SK-N-SH treated with all-trans-retinoic acid at 6 μM for 48 hours (cell line): ENCODE measurements at regions not wholly inside any gene's neighbourhood (a gene's known extent, or its start where the extent isn't known, plus 50 kb on each side); places are given as distances from the start of the nearest gene placed in this dataset.

Source experiments
- ATAC-seq: fragments of 200-7000 bp; cut with Tn5 transposase; 3 replicates; pipeline ENCODE4 v1.9.1; 2020; ENCODE audit warnings: mild to moderate bottlenecking, moderate library complexity
- ARNTL ChIP-seq: fragments of 450-650 bp; formaldehyde crosslinking; IDR thresholded peaks from 2 replicates; pipeline ENCODE4 v1.5.0; 2020; ENCODE audit warnings: low read depth, mild to moderate bottlenecking, moderate library complexity, borderline replicate concordance
- BACH2 ChIP-seq: fragments of 250-450 bp; sonication (Bioruptor Pico); IDR thresholded peaks from 2 replicates; pipeline ENCODE4 v1.9.0; 2021; ENCODE audit warnings: mild to moderate bottlenecking, borderline replicate concordance
- CSDC2 ChIP-seq: fragments of 250-450 bp; sonication (Bioruptor Pico); IDR thresholded peaks from 2 replicates; pipeline ENCODE4 v1.5.0; 2020; ENCODE audit warnings: mild to moderate bottlenecking, moderate library complexity
- ESRRG ChIP-seq: fragments of 250-450 bp; sonication (Bioruptor Pico); IDR thresholded peaks from 2 replicates; pipeline ENCODE4 v1.6.1; 2021; ENCODE audit warnings: mild to moderate bottlenecking
- GLIS3 ChIP-seq: fragments of 250-450 bp; sonication (Bioruptor Pico); IDR thresholded peaks from 2 replicates; pipeline ENCODE4 v1.5.0; 2020; ENCODE audit warnings: mild to moderate bottlenecking, moderate library complexity
- ISL1 ChIP-seq: fragments of 250-450 bp; sonication (Bioruptor Pico); IDR thresholded peaks from 2 replicates; pipeline ENCODE4 v2.1.2; 2022; ENCODE audit warnings: mild to moderate bottlenecking, moderate library complexity
- OSR1 ChIP-seq: fragments of 250-450 bp; sonication (Bioruptor Pico); IDR thresholded peaks from 2 replicates; pipeline ENCODE4 v1.8.0; 2022; ENCODE audit warnings: moderate library complexity, mild to moderate bottlenecking, inconsistent platforms
- PPARA ChIP-seq: fragments of 250-450 bp; sonication (Bioruptor Pico); IDR thresholded peaks from 2 replicates; pipeline ENCODE4 v1.5.0; 2020; ENCODE audit warnings: mild to moderate bottlenecking, borderline replicate concordance
- RARB ChIP-seq: fragments of 250-450 bp; sonication (Bioruptor Pico); IDR thresholded peaks from 2 replicates; pipeline ENCODE4 v1.8.0; 2021; ENCODE audit warnings: mild to moderate bottlenecking, moderate library complexity
- SNAI2 ChIP-seq: fragments of 250-450 bp; sonication (Bioruptor Pico); IDR thresholded peaks from 2 replicates; pipeline ENCODE4 v1.5.0; 2020; ENCODE audit warnings: mild to moderate bottlenecking, moderate library complexity
- TCF4 ChIP-seq: fragments of 250-450 bp; sonication (Bioruptor Pico); IDR thresholded peaks from 2 replicates; pipeline ENCODE4 v1.8.0; 2021; ENCODE audit warnings: mild to moderate bottlenecking, moderate library complexity, borderline replicate concordance
- TOX ChIP-seq: fragments of 250-450 bp; sonication (Bioruptor Pico); IDR thresholded peaks from 2 replicates; pipeline ENCODE4 v1.8.0; 2021; ENCODE audit warnings: mild to moderate bottlenecking, moderate library complexity, borderline replicate concordance
- ZC3H10 ChIP-seq: fragments of 250-450 bp; sonication (Bioruptor Pico); IDR thresholded peaks from 2 replicates; pipeline ENCODE4 v1.5.1; 2021; ENCODE audit warnings: mild to moderate bottlenecking, moderate library complexity
- ZFP3 ChIP-seq: fragments of 250-450 bp; sonication (Bioruptor Pico); IDR thresholded peaks from 2 replicates; pipeline ENCODE4 v1.5.0; 2020; ENCODE audit warnings: mild to moderate bottlenecking, moderate library complexity
- ZFP30 ChIP-seq: fragments of 450-650 bp; formaldehyde crosslinking; IDR thresholded peaks from 2 replicates; pipeline ENCODE4 v1.5.0; 2022; ENCODE audit warnings: mild to moderate bottlenecking, moderate library complexity
- ZNF565 ChIP-seq: fragments of 450-650 bp; formaldehyde crosslinking; conservative IDR thresholded peaks from 2 replicates; pipeline ENCODE4 v1.5.0; 2020; ENCODE audit warnings: low read depth, mild to moderate bottlenecking, moderate library complexity
- ZNF8 ChIP-seq: fragments of 450-650 bp; formaldehyde crosslinking; IDR thresholded peaks from 2 replicates; pipeline ENCODE4 v1.5.0; 2020; ENCODE audit warnings: mild to moderate bottlenecking, moderate library complexity
- TF ChIP-seq, protein P1 (sequence below): fragments of 250-450 bp; sonication (Bioruptor Pico); IDR thresholded peaks from 2 replicates; pipeline ENCODE4 v1.5.1; 2021; ENCODE audit warnings: mild to moderate bottlenecking, moderate library complexity
- TF ChIP-seq, protein P2 (sequence below): fragments of 250-450 bp; sonication (Bioruptor Pico); IDR thresholded peaks from 2 replicates; pipeline ENCODE4 v1.8.0; 2020; ENCODE audit warnings: mild to moderate bottlenecking, moderate library complexity, borderline replicate concordance
- TF ChIP-seq, protein P3 (sequence below): fragments of 250-450 bp; sonication (Bioruptor Pico); IDR thresholded peaks from 2 replicates; pipeline ENCODE4 v1.5.1; 2020; ENCODE audit warnings: low read depth, mild to moderate bottlenecking, moderate library complexity
- TF ChIP-seq, protein P4 (sequence below): fragments of 250-450 bp; sonication (Bioruptor Pico); IDR thresholded peaks from 2 replicates; pipeline ENCODE4 v1.5.0; 2020; ENCODE audit warnings: mild to moderate bottlenecking, moderate library complexity

DNA sequence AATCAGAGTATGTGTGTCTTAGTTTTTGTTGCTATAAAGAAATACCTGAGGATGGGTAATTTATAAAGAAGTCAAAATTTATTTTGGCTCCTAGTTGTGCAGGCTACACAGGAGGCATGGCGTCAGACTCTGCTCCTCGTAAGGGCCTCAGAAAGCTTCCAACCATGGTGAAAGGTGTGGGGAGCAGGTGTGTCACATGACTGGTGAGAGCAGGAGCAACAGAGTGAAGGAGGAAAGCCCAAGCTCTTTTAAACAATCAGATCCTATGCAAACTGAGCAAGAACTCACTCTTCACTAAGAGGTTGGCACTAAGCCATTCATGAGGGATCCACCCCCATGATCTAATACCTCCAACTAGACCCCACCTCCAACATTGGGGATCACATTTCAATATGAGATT lies 1524.3 kb downstream of the HACE1 start:
- TF ChIP-seq, protein P1, sequence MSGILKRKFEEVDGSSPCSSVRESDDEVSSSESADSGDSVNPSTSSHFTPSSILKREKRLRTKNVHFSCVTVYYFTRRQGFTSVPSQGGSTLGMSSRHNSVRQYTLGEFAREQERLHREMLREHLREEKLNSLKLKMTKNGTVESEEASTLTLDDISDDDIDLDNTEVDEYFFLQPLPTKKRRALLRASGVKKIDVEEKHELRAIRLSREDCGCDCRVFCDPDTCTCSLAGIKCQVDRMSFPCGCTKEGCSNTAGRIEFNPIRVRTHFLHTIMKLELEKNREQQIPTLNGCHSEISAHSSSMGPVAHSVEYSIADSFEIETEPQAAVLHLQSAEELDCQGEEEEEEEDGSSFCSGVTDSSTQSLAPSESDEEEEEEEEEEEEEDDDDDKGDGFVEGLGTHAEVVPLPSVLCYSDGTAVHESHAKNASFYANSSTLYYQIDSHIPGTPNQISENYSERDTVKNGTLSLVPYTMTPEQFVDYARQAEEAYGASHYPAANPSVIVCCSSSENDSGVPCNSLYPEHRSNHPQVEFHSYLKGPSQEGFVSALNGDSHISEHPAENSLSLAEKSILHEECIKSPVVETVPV = no peak
- TF ChIP-seq ZFP30 (CRISPR knock-in tag) (no peak), SNAI2 (no peak), RARB (CRISPR knock-in tag) (no peak), ZC3H10 (CRISPR knock-in tag) (no peak), CSDC2 (CRISPR knock-in tag) (no peak), ISL1 (CRISPR knock-in tag) (no peak), ARNTL (CRISPR knock-in tag) (no peak), GLIS3 (CRISPR knock-in tag) (no peak), TOX (CRISPR knock-in tag) (no peak), ZFP3 (no peak), ESRRG (CRISPR knock-in tag) (no peak), BACH2 (CRISPR knock-in tag) (no peak), TCF4 (CRISPR knock-in tag) (no peak)
- TF ChIP-seq, protein P2, sequence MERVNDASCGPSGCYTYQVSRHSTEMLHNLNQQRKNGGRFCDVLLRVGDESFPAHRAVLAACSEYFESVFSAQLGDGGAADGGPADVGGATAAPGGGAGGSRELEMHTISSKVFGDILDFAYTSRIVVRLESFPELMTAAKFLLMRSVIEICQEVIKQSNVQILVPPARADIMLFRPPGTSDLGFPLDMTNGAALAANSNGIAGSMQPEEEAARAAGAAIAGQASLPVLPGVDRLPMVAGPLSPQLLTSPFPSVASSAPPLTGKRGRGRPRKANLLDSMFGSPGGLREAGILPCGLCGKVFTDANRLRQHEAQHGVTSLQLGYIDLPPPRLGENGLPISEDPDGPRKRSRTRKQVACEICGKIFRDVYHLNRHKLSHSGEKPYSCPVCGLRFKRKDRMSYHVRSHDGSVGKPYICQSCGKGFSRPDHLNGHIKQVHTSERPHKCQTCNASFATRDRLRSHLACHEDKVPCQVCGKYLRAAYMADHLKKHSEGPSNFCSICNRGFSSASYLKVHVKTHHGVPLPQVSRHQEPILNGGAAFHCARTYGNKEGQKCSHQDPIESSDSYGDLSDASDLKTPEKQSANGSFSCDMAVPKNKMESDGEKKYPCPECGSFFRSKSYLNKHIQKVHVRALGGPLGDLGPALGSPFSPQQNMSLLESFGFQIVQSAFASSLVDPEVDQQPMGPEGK (CRISPR knock-in tag) = no peak
- no peak for ATAC-seq

DNA sequence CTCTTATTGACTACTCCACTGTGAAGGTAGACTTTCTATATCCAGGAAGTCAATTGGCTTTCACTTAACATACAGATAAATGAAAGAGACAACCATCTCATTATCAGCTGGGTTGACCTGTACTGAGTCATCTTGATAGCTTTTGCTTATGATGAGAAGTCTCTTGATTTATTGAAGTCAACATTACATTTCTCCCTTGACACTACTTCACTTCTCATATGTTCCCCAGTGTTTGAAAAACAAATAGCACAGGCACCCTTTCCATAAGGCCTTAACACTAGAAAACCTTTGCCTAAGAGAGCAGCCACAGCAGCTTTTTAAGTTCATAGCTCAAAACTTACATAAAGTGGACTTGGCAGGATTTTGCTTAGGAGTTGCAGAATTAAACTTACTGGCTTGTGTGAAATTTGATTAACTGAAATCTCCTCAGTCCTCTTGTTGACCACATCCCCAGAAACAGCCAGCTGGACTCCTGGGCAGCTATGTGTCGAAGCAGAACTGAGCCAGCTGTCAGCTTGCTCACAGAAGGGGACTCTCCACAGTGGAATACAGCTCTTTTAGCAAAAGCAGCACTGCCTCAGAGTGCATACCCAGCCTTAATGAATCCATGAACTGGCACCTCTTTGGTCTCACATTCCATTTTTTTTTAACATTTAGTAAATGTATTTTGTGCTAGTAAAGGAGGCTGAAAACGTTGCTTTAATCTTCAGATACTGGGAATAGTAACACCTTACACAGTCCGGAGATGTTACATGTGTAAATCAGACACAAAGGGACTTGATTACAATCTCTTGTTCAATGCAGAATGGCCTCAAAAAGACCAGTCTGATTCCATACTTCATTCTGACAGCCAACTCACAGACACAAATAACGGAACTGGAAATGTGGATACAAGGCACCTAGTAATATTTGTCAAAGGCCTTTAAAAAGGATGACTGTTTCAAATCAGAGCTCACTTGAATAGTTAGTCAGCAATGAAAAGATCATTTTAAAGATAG lies 1532.7 kb downstream of the HACE1 start:
- TF ChIP-seq ARNTL (CRISPR knock-in tag) (no peak), ZNF8 (no peak), OSR1 (CRISPR knock-in tag) (no peak), TOX (CRISPR knock-in tag) (no peak), PPARA (CRISPR knock-in tag) (no peak)
- TF ChIP-seq, protein P3, sequence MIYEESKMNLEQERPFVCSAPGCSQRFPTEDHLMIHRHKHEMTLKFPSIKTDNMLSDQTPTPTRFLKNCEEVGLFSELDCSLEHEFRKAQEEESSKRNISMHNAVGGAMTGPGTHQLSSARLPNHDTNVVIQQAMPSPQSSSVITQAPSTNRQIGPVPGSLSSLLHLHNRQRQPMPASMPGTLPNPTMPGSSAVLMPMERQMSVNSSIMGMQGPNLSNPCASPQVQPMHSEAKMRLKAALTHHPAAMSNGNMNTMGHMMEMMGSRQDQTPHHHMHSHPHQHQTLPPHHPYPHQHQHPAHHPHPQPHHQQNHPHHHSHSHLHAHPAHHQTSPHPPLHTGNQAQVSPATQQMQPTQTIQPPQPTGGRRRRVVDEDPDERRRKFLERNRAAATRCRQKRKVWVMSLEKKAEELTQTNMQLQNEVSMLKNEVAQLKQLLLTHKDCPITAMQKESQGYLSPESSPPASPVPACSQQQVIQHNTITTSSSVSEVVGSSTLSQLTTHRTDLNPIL = no peak
- TF ChIP-seq, protein P2 (CRISPR knock-in tag) = no peak
- TF ChIP-seq, protein P4, sequence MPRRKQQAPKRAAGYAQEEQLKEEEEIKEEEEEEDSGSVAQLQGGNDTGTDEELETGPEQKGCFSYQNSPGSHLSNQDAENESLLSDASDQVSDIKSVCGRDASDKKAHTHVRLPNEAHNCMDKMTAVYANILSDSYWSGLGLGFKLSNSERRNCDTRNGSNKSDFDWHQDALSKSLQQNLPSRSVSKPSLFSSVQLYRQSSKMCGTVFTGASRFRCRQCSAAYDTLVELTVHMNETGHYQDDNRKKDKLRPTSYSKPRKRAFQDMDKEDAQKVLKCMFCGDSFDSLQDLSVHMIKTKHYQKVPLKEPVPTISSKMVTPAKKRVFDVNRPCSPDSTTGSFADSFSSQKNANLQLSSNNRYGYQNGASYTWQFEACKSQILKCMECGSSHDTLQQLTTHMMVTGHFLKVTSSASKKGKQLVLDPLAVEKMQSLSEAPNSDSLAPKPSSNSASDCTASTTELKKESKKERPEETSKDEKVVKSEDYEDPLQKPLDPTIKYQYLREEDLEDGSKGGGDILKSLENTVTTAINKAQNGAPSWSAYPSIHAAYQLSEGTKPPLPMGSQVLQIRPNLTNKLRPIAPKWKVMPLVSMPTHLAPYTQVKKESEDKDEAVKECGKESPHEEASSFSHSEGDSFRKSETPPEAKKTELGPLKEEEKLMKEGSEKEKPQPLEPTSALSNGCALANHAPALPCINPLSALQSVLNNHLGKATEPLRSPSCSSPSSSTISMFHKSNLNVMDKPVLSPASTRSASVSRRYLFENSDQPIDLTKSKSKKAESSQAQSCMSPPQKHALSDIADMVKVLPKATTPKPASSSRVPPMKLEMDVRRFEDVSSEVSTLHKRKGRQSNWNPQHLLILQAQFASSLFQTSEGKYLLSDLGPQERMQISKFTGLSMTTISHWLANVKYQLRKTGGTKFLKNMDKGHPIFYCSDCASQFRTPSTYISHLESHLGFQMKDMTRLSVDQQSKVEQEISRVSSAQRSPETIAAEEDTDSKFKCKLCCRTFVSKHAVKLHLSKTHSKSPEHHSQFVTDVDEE (CRISPR knock-in tag) = no peak
- peak; percentile 25; the same call in 1 of the 3 replicates for ATAC-seq

DNA sequence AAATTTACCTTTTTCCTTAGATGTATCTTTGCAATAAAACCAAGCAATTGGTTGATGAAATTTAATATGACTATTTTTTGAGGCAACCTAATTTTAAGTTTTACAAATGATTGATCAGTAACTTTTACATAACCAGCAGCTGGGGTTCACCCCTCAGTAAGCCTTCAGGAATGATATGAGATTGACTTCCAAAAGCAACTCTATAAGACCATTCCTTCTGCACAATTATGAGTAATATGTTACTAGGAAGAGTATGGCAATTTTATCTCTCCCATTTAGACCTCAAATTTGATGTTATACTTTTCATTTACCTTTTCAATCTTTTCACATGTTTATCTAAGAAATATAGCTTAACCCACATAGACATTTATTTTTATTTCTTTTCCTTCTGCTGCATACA lies 1546.3 kb downstream of the HACE1 start:
- ATAC-seq = no peak
- TF ChIP-seq CSDC2 (CRISPR knock-in tag) = no peak
- TF ChIP-seq, protein P3 = no peak
- TF ChIP-seq ZFP3 = no peak
- TF ChIP-seq ZNF565 (CRISPR knock-in tag) = no peak
- no peak for TF ChIP-seq ESRRG (CRISPR knock-in tag)
- no peak for TF ChIP-seq GLIS3 (CRISPR knock-in tag)
- TF ChIP-seq, protein P4 (CRISPR knock-in tag) = no peak
- TF ChIP-seq OSR1 (CRISPR knock-in tag) = no peak
